ENCODE measurements at regions not wholly inside any gene's neighbourhood (a gene's known extent, or its start where the extent isn't known, plus 50 kb on each side); places are given as distances from the start of the nearest gene placed in this dataset.
"Not testable (repeated sequence)": the region's sequence is repeated elsewhere in the genome, so short reads cannot be mapped to it uniquely, and the experiment has no call there.

DNA sequence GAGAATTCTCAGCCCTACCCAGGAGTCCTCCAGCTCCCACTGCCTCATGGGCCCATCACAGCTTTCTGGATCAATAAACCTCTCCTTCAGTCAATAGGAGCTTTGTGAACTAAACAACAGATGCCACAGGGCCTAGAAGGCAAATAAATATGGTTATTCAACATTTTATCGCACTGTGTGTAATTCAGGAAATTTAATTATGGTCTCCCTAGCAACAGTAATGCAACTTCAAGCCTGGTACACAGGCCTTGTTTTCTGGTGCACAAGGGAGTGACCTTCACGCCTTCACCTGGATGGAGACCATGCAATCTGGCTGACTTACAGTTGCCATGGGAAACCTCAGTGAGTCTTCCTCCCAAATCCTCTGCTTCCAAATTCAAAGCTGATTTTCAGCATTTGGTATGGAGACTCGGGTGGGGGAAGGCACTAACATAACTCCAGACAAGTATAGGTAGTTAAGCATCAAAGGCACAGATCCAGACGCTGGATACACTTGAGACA is 441.0 kb upstream of the NPVF start:
- no peak for DNase-seq (ENCODE audit: low spot score)

DNA sequence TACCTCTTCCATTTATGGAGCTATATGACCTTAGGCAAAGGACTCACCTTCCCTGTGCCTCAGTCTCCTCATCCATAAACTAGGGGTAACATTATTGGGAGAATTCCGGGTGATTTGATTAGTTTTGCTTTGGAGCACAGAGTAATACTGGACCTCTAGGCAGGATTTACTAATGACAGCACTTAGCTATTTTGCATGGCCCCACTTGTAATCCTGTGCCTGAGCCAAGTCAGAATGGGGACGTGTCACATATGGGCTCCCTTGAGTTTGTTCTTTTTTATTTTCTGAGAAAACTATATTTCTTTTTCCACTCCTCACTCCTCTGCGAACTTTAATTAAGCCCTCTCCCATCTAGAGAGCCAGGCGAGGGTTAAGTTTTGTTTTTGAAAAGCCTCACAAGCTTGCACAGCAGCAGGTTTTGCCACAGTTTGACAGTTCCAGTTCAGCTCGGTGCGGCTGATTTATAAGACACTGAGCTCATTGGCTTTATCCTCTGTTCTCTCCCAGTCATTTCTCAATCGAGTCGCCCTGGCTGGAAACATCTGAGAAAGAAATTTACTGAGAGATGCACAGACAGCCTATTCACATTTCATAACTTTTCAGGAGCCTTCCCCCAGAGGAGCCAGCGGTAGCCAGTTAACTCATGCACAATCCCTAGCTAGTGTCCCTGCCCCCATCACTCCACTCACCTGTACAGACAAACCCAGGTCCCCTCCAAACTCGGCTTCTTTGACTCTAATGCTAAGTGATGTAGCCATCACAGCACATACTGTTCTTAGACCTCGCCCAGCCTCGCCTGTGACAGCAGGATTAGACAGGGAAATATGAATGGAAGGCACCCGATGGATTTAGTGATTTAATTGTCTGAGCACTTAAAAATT is 441.9 kb upstream of the NPVF start:
- DNase-seq (ENCODE audit: low spot score), result no peak

DNA sequence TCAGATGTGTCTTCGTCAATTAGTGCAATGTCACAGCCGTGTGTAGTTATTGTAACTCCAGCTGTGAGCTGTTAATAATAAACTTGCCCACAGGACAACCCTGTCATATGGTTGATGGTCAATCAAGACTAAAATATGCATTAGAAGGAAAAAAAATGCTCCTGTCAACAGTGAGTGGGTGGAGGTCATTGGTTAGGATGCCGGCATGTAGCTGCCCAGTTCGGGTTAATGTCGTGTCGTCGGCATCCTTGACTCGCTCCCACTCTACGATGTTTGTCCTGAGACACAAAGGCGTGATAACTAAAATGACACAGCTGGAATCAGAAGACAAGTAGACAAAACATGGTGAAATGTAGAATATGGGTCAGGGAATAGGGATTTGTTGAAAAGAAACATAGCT is 442.8 kb upstream of the NPVF start:
- no peak for DNase-seq (ENCODE audit: low spot score)

DNA sequence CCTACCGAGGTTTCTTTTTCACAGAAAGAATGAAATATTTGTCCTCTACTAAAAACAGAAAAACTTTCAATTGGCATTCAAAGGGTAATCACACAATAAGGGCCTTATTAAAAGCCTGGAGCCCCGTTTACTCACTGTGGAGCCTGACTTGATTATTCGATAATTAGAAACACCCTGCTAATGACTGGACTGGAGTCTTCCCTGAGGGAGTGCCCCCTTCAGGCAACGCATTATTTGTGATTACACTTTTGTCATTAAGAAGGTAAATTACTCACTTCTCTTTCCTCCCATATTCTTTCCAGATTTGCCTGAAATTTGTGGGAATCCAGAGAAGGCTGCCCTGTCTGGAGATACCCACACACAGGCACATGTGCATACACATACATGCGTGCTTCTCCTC is 444.2 kb upstream of the NPVF start:
- no peak for DNase-seq (ENCODE audit: low spot score)

DNA sequence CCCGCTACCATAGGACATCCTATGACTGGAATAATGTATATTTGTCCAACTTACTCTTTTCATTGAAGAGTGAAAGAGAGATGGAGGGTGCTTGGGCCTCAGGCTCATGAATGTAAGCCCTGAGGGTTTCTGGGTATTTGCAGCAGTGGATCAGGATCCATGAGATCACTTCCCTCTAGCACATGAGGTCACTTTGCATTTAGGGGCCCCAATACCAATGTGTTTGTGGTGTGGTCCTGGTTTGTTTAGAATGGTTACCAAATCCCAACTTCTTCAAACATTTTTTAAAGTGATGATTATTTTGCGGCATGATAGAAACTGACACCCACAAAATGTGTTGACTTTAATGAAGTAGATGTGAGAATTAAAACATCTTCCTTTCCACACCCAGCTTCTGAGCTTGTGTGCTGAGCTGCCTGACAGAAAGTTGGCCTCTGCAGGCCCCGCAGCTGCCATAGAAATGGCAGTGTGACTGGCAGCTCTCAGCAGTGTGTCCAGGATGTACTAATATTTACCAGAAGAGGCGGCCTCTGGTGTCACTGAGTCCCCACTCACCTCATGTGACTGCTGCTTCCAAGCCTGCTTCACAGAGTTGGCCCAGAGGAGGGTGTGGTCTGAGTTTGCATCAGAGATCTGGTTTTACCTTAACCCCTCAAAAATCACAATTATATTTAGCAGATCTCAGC is 447.6 kb upstream of the NPVF start:
- DNase-seq (ENCODE audit: low spot score), result no peak

DNA sequence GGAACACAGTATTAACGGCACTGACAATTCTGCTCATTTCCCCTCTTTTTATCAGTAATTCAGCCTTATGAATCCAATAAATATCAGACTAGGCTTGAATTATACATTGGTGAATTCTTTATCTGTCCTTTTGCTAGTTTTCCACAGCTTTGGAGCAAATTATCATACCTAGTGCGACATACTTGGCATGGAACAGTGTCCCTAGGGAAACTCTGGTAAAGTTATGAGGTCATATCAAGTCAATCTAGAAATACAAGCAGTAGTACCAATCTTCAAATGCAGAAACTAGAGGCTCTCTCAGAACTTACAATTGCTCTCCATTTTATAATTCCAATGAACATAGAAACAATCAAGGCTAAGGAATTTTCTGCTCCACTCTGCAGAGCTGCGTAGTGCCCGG is 449.3 kb upstream of the NPVF start:
- no peak for DNase-seq (ENCODE audit: low spot score)

DNA sequence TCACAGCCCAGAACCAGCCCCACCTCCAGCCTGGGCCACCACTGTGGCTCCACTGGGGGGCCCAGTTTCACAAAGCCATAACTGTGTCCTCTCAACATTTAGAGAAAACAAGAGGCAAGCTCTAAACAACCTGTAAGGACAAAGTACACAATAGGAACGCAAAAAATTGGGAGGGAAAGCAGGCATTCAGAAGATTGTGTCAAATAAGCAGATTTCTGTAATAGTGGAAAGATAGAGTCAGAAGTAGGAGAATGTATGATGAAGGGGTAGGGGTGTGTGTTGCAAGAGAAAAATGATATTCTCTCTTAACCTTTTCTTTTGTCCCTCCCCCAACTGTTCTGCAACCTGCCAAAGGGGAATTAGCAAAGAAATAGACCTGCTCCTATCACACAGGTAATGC is 449.9 kb upstream of the NPVF start:
- no peak for DNase-seq (ENCODE audit: low spot score)

DNA sequence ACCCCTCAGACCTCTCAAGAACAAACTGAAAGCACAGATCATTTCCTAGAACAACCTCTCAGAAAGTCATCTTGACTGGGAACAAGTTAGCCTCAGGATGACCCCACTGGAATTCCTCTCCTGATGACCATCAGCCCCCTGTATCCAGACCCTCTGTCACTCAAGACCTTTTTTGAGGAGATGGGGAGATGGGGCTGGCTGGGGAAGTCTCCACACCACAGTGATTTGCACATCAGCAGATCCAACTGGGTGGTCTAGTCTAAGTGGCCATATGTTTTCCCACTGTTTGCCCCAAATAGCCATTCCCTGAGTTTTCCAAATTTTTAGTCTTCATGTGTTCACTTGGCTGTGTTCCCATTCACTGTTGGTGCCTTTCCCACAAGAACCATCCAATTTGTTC is 452.4 kb upstream of the NPVF start:
- no peak for DNase-seq (ENCODE audit: low spot score)

DNA sequence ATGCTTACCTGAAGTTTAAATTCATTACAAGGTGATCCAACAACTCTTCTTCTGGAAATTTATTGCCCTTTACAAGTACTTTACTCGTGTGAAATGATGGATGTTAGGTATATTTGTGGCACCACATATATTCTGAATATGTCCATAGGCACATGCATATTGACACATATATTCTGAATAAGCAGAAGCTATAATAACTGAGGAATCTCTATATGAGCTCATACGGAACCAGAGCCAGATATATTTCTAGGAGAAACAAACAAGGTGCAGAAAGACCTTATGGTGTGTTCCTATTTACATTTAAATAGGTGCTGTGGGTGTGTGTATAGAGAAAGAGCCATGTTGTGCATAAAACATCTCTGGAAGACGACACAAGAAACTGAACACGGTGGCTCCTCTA is 456.1 kb upstream of the NPVF start:
- DNase-seq (ENCODE audit: low spot score), result no peak

DNA sequence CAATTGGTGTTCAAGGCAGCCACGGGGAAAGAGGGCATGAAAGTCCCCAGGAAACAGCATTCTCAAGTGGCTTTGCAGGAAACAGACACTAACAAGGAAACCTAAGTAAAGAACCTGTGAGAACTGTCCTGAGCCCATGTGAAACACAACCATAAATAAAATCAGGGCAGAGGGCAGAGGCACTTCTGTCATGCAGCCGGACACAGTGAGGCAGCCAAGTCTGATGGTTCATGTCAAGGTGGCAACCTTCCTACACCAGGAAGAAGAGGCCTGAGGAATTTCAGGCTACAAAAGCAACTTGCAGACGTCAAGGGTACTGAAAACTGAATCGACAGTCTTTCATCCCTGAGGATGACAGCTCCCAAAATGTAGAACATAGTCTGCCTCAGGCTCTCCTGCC is 458.2 kb upstream of the NPVF start:
- no peak for DNase-seq (ENCODE audit: low spot score)

DNA sequence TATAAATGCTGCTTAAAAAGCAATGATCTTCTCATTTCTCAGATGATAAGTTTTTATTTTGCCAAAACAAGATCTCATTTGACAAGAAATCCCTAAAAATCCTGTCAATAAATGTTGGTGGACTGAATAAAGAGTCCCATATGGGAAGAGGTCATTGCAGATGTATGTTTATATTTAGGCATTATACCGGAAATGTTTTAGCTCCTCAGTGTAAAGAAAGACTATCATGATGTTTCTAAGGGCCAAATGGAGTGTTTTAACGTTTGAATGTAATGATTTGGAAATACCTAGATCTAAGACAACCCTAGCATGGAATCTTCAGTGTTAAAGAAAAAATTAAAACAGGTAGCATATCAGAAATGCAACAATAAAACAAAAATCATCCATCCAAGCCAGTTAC is 457.8 kb upstream of the NFE2L3 start:
- no peak for DNase-seq (ENCODE audit: low spot score)

DNA sequence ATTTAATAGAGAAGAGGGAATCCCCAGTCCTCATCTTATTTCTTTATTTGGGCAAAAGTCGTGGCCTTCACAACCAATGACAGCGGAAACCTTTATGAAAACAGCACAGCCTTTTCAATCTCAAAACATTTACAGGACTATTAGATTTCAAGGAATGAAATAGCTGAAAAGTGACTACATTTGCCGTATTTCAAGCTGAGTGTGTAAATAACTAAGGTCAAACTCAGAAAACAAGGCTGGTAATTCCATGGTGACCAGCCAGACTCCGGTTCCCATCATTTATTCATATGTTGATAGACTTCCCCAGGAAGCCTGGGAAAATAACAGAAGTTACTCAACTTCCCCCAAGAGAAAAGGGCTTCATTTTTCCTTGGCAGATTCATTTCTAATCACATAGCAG is 457.3 kb upstream of the NFE2L3 start:
- no peak for DNase-seq (ENCODE audit: low spot score)

DNA sequence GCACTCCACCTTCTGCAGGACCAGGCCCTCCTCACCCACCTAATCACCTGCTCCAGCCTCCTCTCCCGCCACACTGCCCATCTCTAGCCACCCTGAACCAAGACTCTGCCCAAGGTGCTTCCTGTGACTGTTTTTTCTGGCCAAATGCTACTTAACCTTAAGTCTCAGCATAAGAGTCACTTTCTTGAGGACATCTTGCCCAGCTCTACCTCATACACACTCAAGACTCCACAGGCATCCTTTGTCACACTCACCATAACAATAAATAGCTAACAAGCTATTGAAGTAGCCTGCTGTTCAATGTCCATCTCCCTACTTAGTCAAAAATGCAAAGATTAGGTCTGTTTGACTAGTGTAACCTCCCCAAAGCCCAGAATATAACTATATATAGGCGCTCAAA is 455.4 kb upstream of the NFE2L3 start:
- no peak for DNase-seq (ENCODE audit: low spot score)

DNA sequence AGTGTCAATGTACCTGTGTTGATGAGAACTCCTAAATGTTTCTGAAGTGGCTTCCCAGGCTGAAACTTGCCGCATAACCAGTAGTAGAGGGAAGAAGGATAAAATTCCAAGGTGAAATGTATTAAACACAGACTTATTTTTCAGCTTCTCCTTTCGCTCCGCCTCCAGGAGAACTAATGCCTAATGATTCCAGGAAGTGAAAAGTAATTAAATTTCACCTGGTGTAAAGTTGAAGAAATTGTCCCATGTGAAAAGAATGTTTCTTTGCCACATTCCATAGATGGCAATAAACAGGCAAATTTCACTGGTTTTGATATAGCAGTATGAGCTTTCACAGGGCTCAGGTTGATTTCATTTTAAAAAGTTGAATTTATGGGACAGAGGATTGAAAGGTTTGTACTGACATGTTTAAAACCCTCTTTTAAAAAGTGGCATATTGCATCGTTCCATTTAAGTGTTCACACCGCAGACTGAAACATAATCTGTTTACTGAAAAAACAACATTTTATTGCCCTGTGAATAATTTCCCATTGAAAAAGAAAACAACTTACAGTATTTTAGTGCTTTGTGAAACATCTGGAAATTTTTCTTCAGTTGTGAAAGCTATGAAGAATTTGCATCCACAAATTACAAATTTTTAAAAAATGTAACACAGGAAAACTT is 453.4 kb upstream of the NFE2L3 start:
- DNase-seq (ENCODE audit: low spot score), result no peak

DNA sequence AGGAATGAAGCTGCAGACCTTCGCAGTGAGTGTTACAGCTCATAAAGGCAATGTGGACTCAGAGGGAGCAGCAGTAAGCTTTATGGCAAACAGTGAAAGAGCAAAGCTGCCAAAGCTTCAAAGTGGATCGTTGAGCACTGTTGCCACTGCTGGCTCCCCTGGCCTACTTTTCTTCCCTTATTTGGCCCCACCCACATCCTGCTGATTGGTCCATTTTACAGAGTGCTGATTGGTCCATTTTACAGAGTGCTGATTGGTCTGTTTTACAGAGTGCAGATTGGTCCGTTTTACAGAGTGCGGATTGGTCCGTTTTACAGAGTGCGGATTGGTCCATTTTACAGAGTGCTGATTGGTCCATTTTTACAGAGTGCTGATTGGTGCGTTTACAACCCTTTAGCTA is 451.9 kb upstream of the NFE2L3 start:
- not testable (repeated sequence) for DNase-seq (ENCODE audit: low spot score)

DNA sequence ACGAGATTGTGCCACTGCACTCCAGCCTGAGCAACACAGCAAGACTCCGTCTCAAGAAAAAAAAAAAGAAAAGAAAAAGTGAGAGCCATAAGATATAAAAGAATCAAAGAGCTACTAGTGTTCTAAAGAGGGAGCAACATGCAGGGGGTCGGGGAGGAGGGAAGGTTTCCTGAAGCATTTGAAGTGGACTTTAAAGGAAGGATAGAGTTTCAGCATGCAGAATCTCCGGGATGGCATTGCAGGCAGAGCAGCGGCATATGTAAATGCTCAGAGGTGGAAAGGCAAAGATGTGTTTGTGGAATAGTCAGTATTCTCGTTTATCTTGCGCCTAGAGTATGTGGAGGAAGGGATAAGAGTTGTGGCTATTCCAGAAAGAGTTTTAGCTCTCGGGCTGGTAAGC is 447.6 kb upstream of the NFE2L3 start:
- no peak for DNase-seq (ENCODE audit: low spot score)

DNA sequence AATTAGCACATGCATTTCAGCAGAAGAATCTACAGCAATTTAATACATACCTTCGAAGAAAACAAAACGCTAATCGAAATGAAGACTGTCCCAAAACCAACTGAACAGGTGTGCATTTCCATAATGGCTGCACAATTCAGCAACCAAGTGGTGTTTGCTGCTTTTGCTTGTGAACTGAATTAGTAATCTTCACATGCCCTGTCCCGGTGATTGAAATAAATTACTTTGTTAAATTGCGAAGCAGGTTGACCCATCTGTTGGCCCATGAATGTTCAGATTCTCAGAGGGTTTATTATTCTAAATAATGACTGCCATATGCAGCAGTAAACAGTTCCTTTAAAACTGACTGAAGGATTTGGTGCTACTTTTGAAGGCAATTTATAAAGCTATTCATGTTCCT is 445.2 kb upstream of the NFE2L3 start:
- no peak for DNase-seq (ENCODE audit: low spot score)

DNA sequence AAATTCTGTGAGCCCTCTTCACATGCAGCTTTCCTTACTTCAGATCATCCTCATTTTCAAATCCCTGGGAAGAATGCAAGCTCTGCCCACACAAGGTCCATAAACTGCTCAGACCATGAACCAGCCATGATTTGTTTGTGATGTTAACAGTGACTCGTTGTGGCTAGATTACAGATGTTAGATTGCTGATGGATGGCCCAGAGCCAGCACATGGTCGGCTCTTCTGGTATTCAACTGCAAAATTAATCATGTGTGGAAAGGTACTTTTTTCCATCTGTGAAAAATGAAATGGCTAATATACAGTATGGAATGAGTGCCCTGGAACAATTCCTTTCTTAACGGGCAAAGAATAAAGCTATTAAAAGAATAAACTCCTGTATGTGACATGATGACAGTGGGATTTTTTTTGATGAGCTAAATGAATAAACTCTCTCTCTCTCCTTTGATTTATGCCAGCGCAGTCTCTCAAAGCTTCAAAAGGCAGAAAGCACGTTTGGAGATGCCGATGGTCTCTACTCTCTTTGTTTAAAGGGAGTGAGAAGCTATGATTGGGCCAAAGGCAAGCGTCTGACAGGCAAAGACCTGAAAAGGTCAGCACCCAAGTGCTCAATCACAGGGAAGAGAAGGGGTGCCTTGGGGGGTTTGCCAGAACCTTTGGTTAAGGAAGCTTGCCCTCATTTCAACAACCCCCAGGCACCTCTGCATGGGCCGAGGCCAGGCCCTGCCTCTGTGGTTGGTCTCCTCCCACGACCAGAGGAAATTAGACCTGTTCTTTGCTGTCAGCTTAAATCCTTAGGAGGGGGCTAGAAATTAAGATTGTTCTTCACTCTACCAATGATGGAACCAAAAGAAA is 444.0 kb upstream of the NFE2L3 start:
- DNase-seq (ENCODE audit: low spot score), result no peak

DNA sequence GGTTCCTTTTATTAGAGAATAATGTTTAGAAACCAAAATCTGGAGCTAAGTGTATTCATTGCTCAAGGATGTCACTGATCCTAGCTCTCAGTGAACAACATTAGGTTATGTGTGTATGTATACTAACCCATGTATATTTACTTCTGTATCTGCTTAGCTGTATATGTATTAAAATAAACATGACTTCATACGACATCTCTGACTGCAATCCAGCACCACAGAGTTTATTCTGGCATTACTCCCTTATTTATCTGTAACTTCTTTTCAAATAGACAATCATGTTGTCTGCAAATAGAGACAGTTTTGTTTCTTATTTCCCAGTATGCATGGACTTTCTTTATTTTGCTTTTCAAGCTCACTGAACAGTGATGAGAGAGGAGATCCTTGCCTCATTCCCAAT is 441.0 kb upstream of the NFE2L3 start:
- no peak for DNase-seq (ENCODE audit: low spot score)

DNA sequence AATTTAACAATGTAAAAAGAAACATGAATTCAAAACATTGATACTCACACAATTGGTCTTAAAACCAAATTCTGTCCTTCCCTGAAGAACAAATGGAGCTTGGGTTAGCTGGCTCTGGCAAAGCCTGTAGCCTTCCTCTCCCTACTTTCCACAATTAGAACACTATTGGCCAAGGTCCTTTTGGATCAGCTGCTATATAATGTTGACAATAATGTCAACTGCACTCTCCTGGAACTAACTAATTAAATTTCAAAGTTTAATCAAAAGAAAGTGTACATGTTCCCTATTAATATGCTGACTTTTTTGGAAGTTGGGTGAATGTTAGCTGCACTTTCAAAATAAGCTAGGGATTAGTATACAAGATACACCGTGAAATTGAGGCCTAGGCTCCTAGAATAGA is 440.1 kb upstream of the NFE2L3 start:
- DNase-seq (ENCODE audit: low spot score), result no peak

DNA sequence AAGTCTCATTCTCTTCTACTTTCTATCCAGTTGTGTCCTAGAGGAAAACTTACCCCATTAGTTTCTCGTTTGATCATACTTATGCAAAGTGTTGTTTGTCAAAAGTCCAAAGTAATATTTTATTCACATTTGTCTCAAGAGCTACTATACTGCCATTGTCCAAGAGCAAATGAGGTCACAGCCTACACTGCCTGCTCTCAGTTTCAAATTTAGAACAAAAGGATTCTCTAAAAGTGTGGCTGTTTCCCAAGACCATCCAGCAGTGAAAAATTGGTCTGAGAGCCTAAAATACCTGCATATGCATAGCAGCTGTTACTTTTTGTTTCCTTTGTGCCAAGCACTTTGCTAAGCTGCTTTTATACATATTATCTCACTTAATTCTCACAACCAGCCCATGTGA is 439.5 kb upstream of the NFE2L3 start:
- no peak for DNase-seq (ENCODE audit: low spot score)

DNA sequence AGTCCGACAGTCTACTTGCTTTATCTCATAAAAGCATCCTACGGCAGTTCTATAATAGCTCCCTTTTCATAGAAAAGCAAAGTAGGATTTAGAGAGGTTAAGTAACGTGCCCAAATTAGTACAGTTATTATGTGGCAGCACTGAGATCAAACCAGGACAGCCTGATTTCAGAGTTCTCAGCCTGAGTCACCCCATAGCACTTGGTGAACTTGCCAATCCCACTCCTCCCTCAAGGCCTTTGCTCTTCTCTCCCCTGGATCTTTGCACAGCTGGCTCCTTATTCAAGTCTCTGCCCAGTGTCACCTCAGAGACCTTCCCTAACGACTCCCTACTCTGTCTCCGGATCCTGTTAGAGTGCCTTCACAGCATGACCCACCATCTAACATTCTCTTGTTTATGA is 438.0 kb upstream of the NFE2L3 start:
- DNase-seq (ENCODE audit: low spot score), result no peak
